ENCODE measurements at regions not wholly inside any gene's neighbourhood (a gene's known extent, or its start where the extent isn't known, plus 50 kb on each side); places are given as distances from the start of the nearest gene placed in this dataset.

DNA sequence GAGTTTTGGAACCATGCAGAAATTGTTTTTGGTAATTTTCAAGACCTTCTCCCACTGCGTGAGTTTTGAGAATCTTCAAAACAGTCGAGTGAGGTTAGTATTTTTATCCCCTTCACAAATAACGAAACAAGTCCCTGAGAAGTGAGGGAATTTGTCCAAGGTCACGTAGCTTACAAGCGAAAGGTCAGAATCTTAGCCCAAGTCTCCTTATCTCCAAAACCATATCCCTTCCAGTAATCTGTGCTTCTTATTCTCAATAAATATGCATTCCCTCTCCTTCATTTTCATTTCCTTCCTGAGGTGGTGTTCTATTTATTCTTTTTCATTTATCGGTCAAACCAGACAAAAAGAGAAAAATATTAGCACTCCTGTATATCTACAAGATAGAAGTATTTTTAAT is 163.6 kb downstream of the MREG start:
- H3K27me3 ChIP-seq (ENCODE audit: control insufficient read depth in 5 of 5, insufficient read depth in 4 of 5, low read length in 5 of 5), result no peaks in the 10 kb centered on the region
- no peak overlapping the region for H3K4me3 ChIP-seq (ENCODE audit: low read depth in 1 of 5, low read length in 5 of 5)
- no peak overlapping the region for H3K9ac ChIP-seq (ENCODE audit: low read length in 5 of 5)
- H3K9me3 ChIP-seq (ENCODE audit: control insufficient read depth in 5 of 5, low read length in 5 of 5), result peaks cover 0 to 12% (median 0%) of the 10 kb centered on the region in 5 donors
- H3K27ac ChIP-seq (ENCODE audit: low read depth, low read length), result no peak overlapping the region
- H3K36me3 ChIP-seq (ENCODE audit: control insufficient read depth in 5 of 5, insufficient read depth in 5 of 5, low read length in 5 of 5), result no peaks in the 10 kb centered on the region
- peaks cover 0 to 5% (median 3%) of the 10 kb centered on the region in 5 donors for H3K4me1 ChIP-seq (ENCODE audit: control insufficient read depth in 5 of 5, insufficient read depth in 5 of 5, low read length in 5 of 5)

DNA sequence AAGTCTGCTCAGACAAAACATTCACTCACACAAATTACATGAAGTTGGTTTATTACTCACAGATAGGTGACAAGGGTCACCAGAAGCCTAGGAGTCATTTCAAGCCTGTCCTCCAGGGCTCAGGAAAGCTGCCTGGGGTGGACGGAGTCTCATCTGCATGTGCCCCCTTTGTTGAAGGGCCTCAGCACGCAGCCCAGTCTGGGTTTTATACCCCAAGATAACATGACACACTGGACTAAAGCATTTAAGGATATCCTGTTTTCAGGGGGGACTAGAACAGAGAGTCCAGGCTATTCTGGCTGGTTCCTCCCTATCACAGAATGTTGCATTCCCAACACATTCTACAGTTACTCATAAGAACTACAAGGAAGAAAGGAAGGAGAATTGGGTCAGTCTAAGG is 164.7 kb downstream of the MREG start:
- peaks cover 0 to 4% (median 0%) of the 10 kb centered on the region in 5 donors for H3K9me3 ChIP-seq (ENCODE audit: control insufficient read depth in 5 of 5, low read length in 5 of 5)
- no peak overlapping the region for H3K27ac ChIP-seq (ENCODE audit: low read depth, low read length)
- peaks cover 0 to 3% (median under 1%) of the 10 kb centered on the region in 5 donors for H3K4me1 ChIP-seq (ENCODE audit: control insufficient read depth in 5 of 5, insufficient read depth in 5 of 5, low read length in 5 of 5)
- H3K4me3 ChIP-seq (ENCODE audit: low read depth in 1 of 5, low read length in 5 of 5), result no peak overlapping the region
- no peaks in the 10 kb centered on the region for H3K27me3 ChIP-seq (ENCODE audit: control insufficient read depth in 5 of 5, insufficient read depth in 4 of 5, low read length in 5 of 5)
- no peaks in the 10 kb centered on the region for H3K36me3 ChIP-seq (ENCODE audit: control insufficient read depth in 5 of 5, insufficient read depth in 5 of 5, low read length in 5 of 5)
- no peak overlapping the region for H3K9ac ChIP-seq (ENCODE audit: low read length in 5 of 5)

DNA sequence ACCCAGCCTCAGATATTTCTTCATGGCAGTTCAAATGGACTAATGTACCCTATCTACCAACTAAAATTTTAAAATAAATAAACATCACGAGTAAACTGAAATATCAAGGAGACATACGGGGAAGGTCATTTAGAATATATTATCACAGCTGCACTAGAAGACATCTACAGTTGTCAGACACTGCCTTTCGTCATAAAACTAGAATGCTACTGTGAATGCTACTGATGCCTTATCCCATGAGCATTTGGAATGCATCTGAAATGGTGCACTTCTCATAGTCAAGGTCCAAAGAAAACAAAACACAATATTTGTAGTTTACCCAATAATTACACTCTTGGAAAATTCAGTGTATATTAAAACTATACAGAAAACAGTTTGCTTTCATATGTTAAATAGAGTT is 165.2 kb downstream of the MREG start:
- H3K27me3 ChIP-seq (ENCODE audit: control insufficient read depth in 5 of 5, insufficient read depth in 4 of 5, low read length in 5 of 5), result no peaks in the 10 kb centered on the region
- H3K27ac ChIP-seq (ENCODE audit: low read depth, low read length), result no peak overlapping the region
- H3K9ac ChIP-seq (ENCODE audit: low read length in 5 of 5), result no peak overlapping the region
- H3K4me1 ChIP-seq (ENCODE audit: control insufficient read depth in 5 of 5, insufficient read depth in 5 of 5, low read length in 5 of 5), result peaks cover 0 to 3% (median 0%) of the 10 kb centered on the region in 5 donors
- no peaks in the 10 kb centered on the region for H3K9me3 ChIP-seq (ENCODE audit: control insufficient read depth in 5 of 5, low read length in 5 of 5)
- no peak overlapping the region for H3K4me3 ChIP-seq (ENCODE audit: low read depth in 1 of 5, low read length in 5 of 5)
- H3K36me3 ChIP-seq (ENCODE audit: control insufficient read depth in 5 of 5, insufficient read depth in 5 of 5, low read length in 5 of 5), result no peaks in the 10 kb centered on the region

DNA sequence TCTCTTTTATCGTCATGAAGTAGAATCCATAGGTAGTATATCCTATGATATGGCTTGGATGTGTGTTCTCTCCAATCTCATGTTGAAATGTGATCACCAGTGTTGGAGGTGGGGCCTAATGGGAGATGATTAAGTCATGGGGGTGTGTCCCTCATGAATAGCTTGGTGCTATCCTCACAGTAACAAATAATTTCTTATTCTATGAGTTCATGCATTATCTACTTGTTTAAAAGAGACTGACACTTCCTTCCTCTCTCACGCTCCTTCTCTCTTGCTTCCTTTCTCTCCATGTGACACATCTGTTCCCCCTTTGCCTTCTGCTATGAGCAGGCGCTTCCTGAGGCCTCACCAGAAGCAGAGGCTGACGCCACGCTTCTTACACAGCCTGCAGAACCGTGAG is 165.6 kb downstream of the MREG start:
- Histone ChIP-seq H3K27me3 (ENCODE audit: control insufficient read depth in 5 of 5, insufficient read depth in 4 of 5, low read length in 5 of 5) (no peaks in the 10 kb centered on the region), H3K9ac (ENCODE audit: low read length in 5 of 5) (no peak overlapping the region), H3K9me3 (ENCODE audit: control insufficient read depth in 5 of 5, low read length in 5 of 5) (no peaks in the 10 kb centered on the region), H3K4me1 (ENCODE audit: control insufficient read depth in 5 of 5, insufficient read depth in 5 of 5, low read length in 5 of 5) (peaks cover 0 to 3% (median 0%) of the 10 kb centered on the region in 5 donors), H3K4me3 (ENCODE audit: low read depth in 1 of 5, low read length in 5 of 5) (no peak overlapping the region), H3K36me3 (ENCODE audit: control insufficient read depth in 5 of 5, insufficient read depth in 5 of 5, low read length in 5 of 5) (no peaks in the 10 kb centered on the region), H3K27ac (ENCODE audit: low read depth, low read length) (no peak overlapping the region)

DNA sequence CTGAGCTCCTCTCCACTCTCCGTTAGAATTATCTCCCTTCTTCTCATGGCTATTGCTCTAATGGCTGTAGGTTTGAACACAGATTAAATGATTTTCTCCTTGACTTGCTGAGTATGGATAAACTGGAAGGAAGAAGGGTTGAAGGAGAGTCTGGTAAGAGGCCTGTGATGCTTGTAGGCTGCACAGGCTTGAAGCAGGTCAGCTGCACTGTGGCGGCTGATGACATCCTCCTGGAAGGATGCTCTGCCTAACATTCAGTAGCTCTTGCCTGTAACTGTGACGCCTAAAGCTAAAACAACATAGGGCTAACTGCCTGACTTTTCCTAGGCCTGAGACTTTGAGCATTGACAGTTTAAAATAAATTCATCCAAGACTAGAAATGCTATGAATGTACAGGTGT is 166.3 kb downstream of the MREG start:
- Histone ChIP-seq H3K27me3 (ENCODE audit: control insufficient read depth in 5 of 5, insufficient read depth in 4 of 5, low read length in 5 of 5) (no peaks in the 10 kb centered on the region), H3K9ac (ENCODE audit: low read length in 5 of 5) (no peak overlapping the region), H3K36me3 (ENCODE audit: control insufficient read depth in 5 of 5, insufficient read depth in 5 of 5, low read length in 5 of 5) (no peaks in the 10 kb centered on the region), H3K9me3 (ENCODE audit: control insufficient read depth in 5 of 5, low read length in 5 of 5) (no peaks in the 10 kb centered on the region), H3K4me3 (ENCODE audit: low read depth in 1 of 5, low read length in 5 of 5) (no peak overlapping the region), H3K27ac (ENCODE audit: low read depth, low read length) (no peak overlapping the region), H3K4me1 (ENCODE audit: control insufficient read depth in 5 of 5, insufficient read depth in 5 of 5, low read length in 5 of 5) (peaks cover 0 to 3% (median 0%) of the 10 kb centered on the region in 5 donors)

DNA sequence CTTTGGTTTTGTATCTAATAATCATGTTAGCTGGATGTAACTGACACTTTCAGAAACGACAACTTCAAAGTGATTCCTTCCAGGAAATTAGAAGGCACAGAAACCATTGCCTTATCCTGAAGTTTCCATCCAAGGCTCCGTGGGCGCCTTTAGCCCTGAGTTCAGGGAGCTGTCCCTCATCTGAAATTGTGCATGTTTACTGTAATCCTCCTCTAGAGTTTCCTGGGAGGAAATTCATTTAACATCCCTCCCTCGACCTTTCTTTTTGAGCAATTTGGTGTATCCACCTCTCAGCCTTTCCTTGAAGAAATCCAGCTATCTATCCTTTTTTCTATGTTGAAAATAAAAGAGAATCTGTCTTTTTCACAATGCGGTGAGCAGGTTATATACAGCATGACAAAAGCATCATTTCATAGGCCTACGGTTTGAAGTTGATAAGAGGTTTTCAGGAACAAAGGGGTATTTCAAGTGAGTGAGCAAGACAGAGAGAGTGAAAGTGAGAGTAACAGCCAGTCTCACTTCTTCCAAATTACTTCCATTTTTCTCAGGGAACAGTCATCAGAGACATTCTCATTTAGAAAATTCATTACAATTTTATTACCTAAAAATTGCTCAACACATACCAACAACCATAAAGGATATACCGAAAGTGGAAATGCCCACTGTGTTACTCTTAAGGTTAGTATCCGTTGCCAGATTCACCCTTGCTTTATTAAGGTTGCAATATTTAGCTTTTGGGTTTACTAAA is 167.3 kb downstream of the MREG start:
- Histone ChIP-seq H3K27me3 (ENCODE audit: control insufficient read depth in 5 of 5, insufficient read depth in 4 of 5, low read length in 5 of 5) (no peaks in the 10 kb centered on the region), H3K4me1 (ENCODE audit: control insufficient read depth in 5 of 5, insufficient read depth in 5 of 5, low read length in 5 of 5) (peaks cover 0 to 3% (median 0%) of the 10 kb centered on the region in 5 donors), H3K36me3 (ENCODE audit: control insufficient read depth in 5 of 5, insufficient read depth in 5 of 5, low read length in 5 of 5) (no peaks in the 10 kb centered on the region), H3K27ac (ENCODE audit: low read depth, low read length) (no peak overlapping the region), H3K9ac (ENCODE audit: low read length in 5 of 5) (no peak overlapping the region), H3K4me3 (ENCODE audit: low read depth in 1 of 5, low read length in 5 of 5) (no peak overlapping the region), H3K9me3 (ENCODE audit: control insufficient read depth in 5 of 5, low read length in 5 of 5) (no peaks in the 10 kb centered on the region)

DNA sequence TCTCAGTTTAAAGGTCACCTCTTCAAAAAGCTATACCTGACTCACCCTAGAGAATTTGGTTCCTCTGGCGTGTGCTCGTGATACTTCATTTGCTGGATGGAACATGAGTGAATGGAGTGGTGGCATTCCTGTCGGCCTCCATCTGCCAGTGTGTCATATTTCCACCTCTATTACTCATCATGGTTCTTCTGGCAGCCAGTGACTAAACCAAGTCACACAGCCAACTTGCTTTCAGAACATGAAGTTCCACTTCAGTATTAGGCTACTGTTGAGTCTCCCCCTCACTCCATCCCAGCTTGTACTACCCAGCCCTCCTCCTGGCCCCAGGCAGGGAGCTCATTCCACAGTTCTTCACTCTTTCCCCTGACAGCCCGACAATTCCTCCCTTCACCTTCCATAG is 169.8 kb downstream of the MREG start:
- Histone ChIP-seq H3K9me3 (ENCODE audit: control insufficient read depth in 5 of 5, low read length in 5 of 5) (no peaks in the 10 kb centered on the region), H3K4me3 (ENCODE audit: low read depth in 1 of 5, low read length in 5 of 5) (no peak overlapping the region), H3K4me1 (ENCODE audit: control insufficient read depth in 5 of 5, insufficient read depth in 5 of 5, low read length in 5 of 5) (no peaks in the 10 kb centered on the region), H3K27me3 (ENCODE audit: control insufficient read depth in 5 of 5, insufficient read depth in 4 of 5, low read length in 5 of 5) (no peaks in the 10 kb centered on the region), H3K9ac (ENCODE audit: low read length in 5 of 5) (no peak overlapping the region), H3K27ac (ENCODE audit: low read depth, low read length) (no peak overlapping the region), H3K36me3 (ENCODE audit: control insufficient read depth in 5 of 5, insufficient read depth in 5 of 5, low read length in 5 of 5) (no peaks in the 10 kb centered on the region)

DNA sequence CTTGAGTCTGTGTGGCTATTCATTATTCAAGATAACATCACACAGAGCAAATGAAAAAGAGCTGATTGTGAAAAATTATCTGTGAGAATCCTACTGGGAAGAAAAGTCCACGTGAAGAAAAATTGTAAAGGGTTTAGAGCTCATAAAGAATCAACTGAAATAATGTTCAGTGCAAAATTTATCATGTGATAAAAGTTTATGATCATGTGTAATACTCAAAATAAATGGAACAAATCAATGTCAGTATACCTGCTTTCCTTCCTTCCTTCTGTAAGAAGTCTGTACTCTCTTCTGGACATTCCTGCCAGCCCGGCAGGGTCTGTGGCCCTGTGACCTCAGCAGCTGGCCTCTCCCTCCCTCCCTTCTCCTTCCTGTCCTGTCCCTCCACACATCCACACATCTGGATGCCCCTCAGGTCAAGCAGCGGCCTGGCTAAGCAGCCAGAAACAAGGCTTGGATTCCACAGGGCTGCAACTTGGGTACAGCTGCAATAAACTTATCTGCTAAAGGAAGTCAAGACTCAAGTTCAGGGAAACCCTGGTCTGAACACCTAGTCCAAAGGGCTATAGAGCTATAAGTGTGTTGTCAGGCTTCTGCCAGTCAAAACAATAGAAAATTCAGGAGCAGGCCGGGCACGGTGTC is 172.1 kb downstream of the MREG start:
- Histone ChIP-seq H3K4me3 (ENCODE audit: low read depth in 1 of 5, low read length in 5 of 5) (no peak overlapping the region), H3K4me1 (ENCODE audit: control insufficient read depth in 5 of 5, insufficient read depth in 5 of 5, low read length in 5 of 5) (no peaks in the 10 kb centered on the region), H3K36me3 (ENCODE audit: control insufficient read depth in 5 of 5, insufficient read depth in 5 of 5, low read length in 5 of 5) (no peaks in the 10 kb centered on the region), H3K27ac (ENCODE audit: low read depth, low read length) (no peak overlapping the region), H3K9ac (ENCODE audit: low read length in 5 of 5) (no peak overlapping the region), H3K9me3 (ENCODE audit: control insufficient read depth in 5 of 5, low read length in 5 of 5) (no peaks in the 10 kb centered on the region), H3K27me3 (ENCODE audit: control insufficient read depth in 5 of 5, insufficient read depth in 4 of 5, low read length in 5 of 5) (no peaks in the 10 kb centered on the region)

DNA sequence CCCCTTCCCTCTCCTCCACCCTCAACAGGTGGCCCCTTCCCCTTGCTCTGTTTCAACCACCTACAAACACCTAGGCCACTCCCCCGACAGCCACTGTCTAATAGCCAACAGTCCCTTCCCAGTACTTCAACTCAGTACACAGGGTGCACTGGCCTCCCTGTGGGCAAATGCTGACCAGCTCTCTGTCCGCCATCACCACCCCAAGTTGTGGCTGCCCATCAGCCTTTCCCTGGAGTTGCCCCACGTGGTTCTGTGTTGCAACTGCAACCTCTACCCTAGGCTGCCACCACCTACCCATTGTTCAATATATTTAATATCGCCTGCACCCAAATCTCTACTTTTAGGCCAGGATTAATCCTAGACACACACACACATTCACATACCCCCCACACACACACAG is 173.5 kb downstream of the MREG start:
- no peaks in the 10 kb centered on the region for H3K9me3 ChIP-seq (ENCODE audit: control insufficient read depth in 5 of 5, low read length in 5 of 5)
- H3K27me3 ChIP-seq (ENCODE audit: control insufficient read depth in 5 of 5, insufficient read depth in 4 of 5, low read length in 5 of 5), result no peaks in the 10 kb centered on the region
- no peaks in the 10 kb centered on the region for H3K4me1 ChIP-seq (ENCODE audit: control insufficient read depth in 5 of 5, insufficient read depth in 5 of 5, low read length in 5 of 5)
- no peaks in the 10 kb centered on the region for H3K36me3 ChIP-seq (ENCODE audit: control insufficient read depth in 5 of 5, insufficient read depth in 5 of 5, low read length in 5 of 5)
- H3K27ac ChIP-seq (ENCODE audit: low read depth, low read length), result no peak overlapping the region
- H3K4me3 ChIP-seq (ENCODE audit: low read depth in 1 of 5, low read length in 5 of 5), result no peak overlapping the region
- no peak overlapping the region for H3K9ac ChIP-seq (ENCODE audit: low read length in 5 of 5)

DNA sequence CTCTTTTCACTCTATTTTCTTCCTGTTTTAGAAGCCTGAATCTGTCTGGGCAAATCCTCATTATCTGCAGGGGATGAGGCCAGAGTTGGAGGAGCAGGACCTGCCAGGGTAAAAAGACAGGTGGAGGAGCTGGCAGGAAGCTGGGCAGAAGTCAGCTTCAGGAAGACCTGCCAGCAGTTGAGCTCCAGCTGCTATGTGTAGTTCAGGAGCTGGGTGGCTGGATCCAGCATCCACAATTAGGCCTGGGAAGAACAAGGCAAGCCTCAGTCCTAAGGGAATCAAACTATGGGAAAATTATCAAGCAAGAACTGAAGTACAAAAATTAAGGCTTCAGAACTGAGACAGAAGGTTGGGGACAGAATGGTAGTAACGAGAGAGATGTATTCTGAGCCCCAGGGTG is 174.0 kb downstream of the MREG start:
- Histone ChIP-seq H3K36me3 (ENCODE audit: control insufficient read depth in 5 of 5, insufficient read depth in 5 of 5, low read length in 5 of 5) (no peaks in the 10 kb centered on the region), H3K27me3 (ENCODE audit: control insufficient read depth in 5 of 5, insufficient read depth in 4 of 5, low read length in 5 of 5) (no peaks in the 10 kb centered on the region), H3K9ac (ENCODE audit: low read length in 5 of 5) (no peak overlapping the region), H3K9me3 (ENCODE audit: control insufficient read depth in 5 of 5, low read length in 5 of 5) (no peaks in the 10 kb centered on the region), H3K4me1 (ENCODE audit: control insufficient read depth in 5 of 5, insufficient read depth in 5 of 5, low read length in 5 of 5) (no peaks in the 10 kb centered on the region), H3K27ac (ENCODE audit: low read depth, low read length) (no peak overlapping the region), H3K4me3 (ENCODE audit: low read depth in 1 of 5, low read length in 5 of 5) (no peak overlapping the region)
